ENCODE measurements at regions not wholly inside any gene's neighbourhood (a gene's known extent, or its start where the extent isn't known, plus 50 kb on each side); places are given as distances from the start of the nearest gene placed in this dataset.

DNA sequence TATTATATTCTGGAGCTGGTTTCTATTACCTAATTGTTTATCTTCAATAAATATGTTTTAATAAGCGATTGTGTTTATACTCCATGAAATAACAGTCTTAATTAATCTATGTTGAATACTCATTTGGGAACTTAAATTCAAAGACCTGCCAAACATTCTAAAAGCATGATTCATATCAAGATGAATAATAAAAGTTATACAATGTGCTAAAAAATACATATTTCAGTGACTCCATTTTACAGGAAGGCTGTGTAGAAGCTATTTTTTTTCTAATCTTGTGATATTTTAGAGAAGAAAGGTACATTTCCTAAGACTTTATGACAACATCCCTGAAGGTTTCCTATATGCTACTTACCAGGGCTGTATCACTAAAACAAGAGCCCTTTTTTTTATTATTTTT, 417.9 kb downstream of the NFIB start:
- Histone ChIP-seq H3K9me3 (ENCODE audit: control insufficient read depth in 2 of 2, insufficient read depth in 1 of 2, low read depth in 1 of 2, low read length in 1 of 2) (no peaks in the 10 kb centered on the region), H3K4me3 (ENCODE audit: low read depth in 1 of 3, low read length in 3 of 3) (no peak overlapping the region), H3K4me1 (ENCODE audit: control insufficient read depth in 3 of 3, insufficient read depth in 2 of 3, low read depth in 1 of 3, low read length in 2 of 3) (no peaks in the 10 kb centered on the region), H3K27me3 (ENCODE audit: control insufficient read depth in 3 of 3, insufficient read depth in 3 of 3, low read length in 3 of 3) (no peaks in the 10 kb centered on the region), H3K36me3 (ENCODE audit: control insufficient read depth in 3 of 3, insufficient read depth in 2 of 3, low read depth in 1 of 3, low read length in 3 of 3) (no peaks in the 10 kb centered on the region), H3K27ac (ENCODE audit: low read depth in 1 of 3, low read length in 2 of 3) (no peak overlapping the region)
- 65 to 88% (median 73%) methylated on average over 1 of the region's 1 CpG for WGBS, 3 donors
- DNase-seq (no peak), FAIRE-seq (no peak)

DNA sequence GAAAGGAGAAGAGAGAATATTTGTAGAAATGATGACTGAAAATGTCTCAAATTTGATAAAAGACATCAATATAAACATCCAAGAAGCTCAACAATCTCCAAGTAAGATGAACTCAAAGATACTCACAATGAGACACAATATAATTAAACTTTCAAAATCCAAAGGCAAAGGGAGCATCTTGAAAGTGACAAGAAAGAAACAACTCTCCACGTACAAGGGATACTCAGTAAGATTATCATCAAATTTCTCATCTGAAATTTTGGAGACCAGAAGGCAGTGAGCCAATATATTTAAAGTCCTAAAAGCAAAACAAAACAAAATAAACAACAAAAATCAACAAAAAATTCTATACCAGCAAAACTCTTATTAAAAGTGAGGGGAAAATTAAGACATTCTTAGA, 428.7 kb downstream of the NFIB start:
- 79 to 85% (median 84%) methylated on average over 1 of the region's 1 CpG for WGBS, 3 donors
- H3K36me3 ChIP-seq (ENCODE audit: control insufficient read depth in 3 of 3, insufficient read depth in 2 of 3, low read depth in 1 of 3, low read length in 3 of 3) = no peaks in the 10 kb centered on the region
- no peaks in the 10 kb centered on the region for H3K27me3 ChIP-seq (ENCODE audit: control insufficient read depth in 3 of 3, insufficient read depth in 3 of 3, low read length in 3 of 3)
- FAIRE-seq (no peak), DNase-seq (no peak)
- no peak overlapping the region for H3K27ac ChIP-seq (ENCODE audit: low read depth in 1 of 3, low read length in 2 of 3)
- H3K4me3 ChIP-seq (ENCODE audit: low read depth in 1 of 3, low read length in 3 of 3) = no peak overlapping the region
- H3K9me3 ChIP-seq (ENCODE audit: control insufficient read depth in 2 of 2, insufficient read depth in 1 of 2, low read depth in 1 of 2, low read length in 1 of 2) = peaks cover 0 to 2% of the 10 kb centered on the region in 2 donors
- H3K4me1 ChIP-seq (ENCODE audit: control insufficient read depth in 3 of 3, insufficient read depth in 2 of 3, low read depth in 1 of 3, low read length in 2 of 3) = no peaks in the 10 kb centered on the region

DNA sequence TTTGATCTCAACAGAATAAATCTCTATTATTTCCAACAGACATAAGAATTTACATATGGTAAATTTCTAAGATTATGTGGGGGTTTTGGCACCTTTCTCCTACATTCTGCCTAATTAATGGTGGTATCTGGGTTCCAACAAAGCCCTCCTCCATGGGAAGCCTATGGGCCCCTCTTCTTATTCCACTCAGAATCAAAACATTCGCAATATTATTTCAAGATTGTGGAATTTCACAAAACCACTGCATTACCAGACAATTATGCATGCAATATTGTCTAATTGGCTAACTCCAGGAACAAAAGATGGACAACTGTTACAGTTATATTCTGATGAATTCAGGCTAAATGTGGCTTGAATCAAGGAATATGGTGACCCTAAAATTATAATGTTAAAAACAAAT, 434.0 kb downstream of the NFIB start:
- WGBS, 3 donors = 89 to 93% (median 91%) methylated on average over 1 of the region's 1 CpG
- no peak for FAIRE-seq

DNA sequence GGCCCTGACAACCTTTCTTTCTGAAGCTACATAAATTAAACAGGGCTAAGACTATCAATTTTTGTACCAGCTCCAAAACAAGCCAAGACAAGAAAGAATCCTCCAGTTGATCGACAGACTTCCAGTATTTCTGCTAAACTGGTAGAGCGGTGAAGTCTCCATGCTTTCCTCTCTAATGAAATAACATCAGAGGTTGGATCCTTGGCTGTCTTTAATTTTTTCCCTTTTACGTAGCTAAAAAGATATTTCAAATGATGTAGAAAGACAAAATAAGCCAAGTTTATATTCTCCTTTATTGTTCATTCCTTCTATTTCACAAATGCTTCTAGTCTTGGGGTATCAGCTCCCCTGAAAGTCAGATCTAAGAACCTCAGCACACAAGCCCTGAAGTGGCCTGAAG, 434.9 kb downstream of the NFIB start:
- no peaks in the 10 kb centered on the region for H3K36me3 ChIP-seq (ENCODE audit: control insufficient read depth in 3 of 3, insufficient read depth in 2 of 3, low read depth in 1 of 3, low read length in 3 of 3)
- no peak for FAIRE-seq
- 87 to 94% (median 94%) methylated on average over 3 of the region's 3 CpGs for WGBS, 3 donors

More for the DNA sequence above, 434.0 kb downstream of the NFIB start:
- Histone ChIP-seq H3K27ac (ENCODE audit: low read depth in 1 of 3, low read length in 2 of 3) (no peak overlapping the region), H3K4me1 (ENCODE audit: control insufficient read depth in 3 of 3, insufficient read depth in 2 of 3, low read depth in 1 of 3, low read length in 2 of 3) (no peaks in the 10 kb centered on the region), H3K27me3 (ENCODE audit: control insufficient read depth in 3 of 3, insufficient read depth in 3 of 3, low read length in 3 of 3) (no peaks in the 10 kb centered on the region), H3K36me3 (ENCODE audit: control insufficient read depth in 3 of 3, insufficient read depth in 2 of 3, low read depth in 1 of 3, low read length in 3 of 3) (no peaks in the 10 kb centered on the region), H3K9me3 (ENCODE audit: control insufficient read depth in 2 of 2, insufficient read depth in 1 of 2, low read depth in 1 of 2, low read length in 1 of 2) (peaks cover 0 to 2% of the 10 kb centered on the region in 2 donors), H3K4me3 (ENCODE audit: low read depth in 1 of 3, low read length in 3 of 3) (no peak overlapping the region)
- no peak for DNase-seq

DNA sequence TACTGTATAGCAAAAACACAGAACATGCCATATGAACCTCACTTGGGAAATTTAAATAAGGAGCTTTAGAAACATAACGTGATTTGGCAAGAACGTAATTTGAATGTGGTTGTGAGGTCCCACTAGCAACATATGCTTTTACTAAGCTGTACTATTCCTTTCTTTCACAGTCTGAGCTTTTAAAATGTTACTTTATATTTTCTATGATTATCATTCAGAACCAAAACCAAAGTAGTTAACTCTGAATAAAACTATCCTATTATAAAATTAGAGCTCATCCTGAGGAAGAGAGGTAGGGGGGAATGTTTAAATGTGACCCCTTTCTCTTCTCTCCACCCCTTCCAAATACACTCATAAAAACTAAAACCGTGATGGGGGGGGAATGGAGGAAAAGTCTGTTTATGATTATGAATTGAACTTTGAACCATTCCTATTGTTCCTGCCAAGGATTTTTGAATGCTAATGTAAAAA, 435.7 kb downstream of the NFIB start:
- Histone ChIP-seq H3K4me3 (ENCODE audit: low read depth in 1 of 3, low read length in 3 of 3) (no peak overlapping the region), H3K27me3 (ENCODE audit: control insufficient read depth in 3 of 3, insufficient read depth in 3 of 3, low read length in 3 of 3) (no peaks in the 10 kb centered on the region), H3K27ac (ENCODE audit: low read depth in 1 of 3, low read length in 2 of 3) (no peak overlapping the region), H3K36me3 (ENCODE audit: control insufficient read depth in 3 of 3, insufficient read depth in 2 of 3, low read depth in 1 of 3, low read length in 3 of 3) (no peaks in the 10 kb centered on the region), H3K4me1 (ENCODE audit: control insufficient read depth in 3 of 3, insufficient read depth in 2 of 3, low read depth in 1 of 3, low read length in 2 of 3) (no peaks in the 10 kb centered on the region), H3K9me3 (ENCODE audit: control insufficient read depth in 2 of 2, insufficient read depth in 1 of 2, low read depth in 1 of 2, low read length in 1 of 2) (no peaks in the 10 kb centered on the region)
- DNase-seq = no peak
- 37 to 61% (median 49%) methylated on average over 3 of the region's 3 CpGs for WGBS, 3 donors
- no peak for FAIRE-seq

More for the DNA sequence above, 434.9 kb downstream of the NFIB start:
- no peaks in the 10 kb centered on the region for H3K9me3 ChIP-seq (ENCODE audit: control insufficient read depth in 2 of 2, insufficient read depth in 1 of 2, low read depth in 1 of 2, low read length in 1 of 2)
- H3K27ac ChIP-seq (ENCODE audit: low read depth in 1 of 3, low read length in 2 of 3) = no peak overlapping the region
- no peak for DNase-seq
- no peak overlapping the region for H3K4me3 ChIP-seq (ENCODE audit: low read depth in 1 of 3, low read length in 3 of 3)
- H3K27me3 ChIP-seq (ENCODE audit: control insufficient read depth in 3 of 3, insufficient read depth in 3 of 3, low read length in 3 of 3) = no peaks in the 10 kb centered on the region
- no peaks in the 10 kb centered on the region for H3K4me1 ChIP-seq (ENCODE audit: control insufficient read depth in 3 of 3, insufficient read depth in 2 of 3, low read depth in 1 of 3, low read length in 2 of 3)

DNA sequence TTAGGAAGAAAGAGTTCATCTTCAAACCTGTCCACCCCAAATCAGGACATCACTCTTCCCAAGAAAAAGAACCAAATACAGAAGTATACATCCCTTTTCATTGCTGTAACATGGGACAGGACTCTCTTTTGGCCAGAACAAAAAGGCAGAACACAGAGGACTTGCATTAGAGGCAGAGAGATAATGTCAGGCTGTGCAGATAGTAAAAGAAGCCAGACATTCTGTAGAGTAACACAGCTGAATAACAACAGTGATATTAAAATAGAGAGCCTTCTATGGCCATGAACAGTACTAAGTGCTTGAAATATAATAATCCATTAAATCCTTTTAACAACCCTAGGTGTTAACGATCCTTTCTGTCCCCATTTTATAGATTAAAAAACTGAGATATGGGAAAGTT, 437.2 kb downstream of the NFIB start:
- FAIRE-seq (no peak), DNase-seq (no peak)
- WGBS, 3 donors = 78 to 92% (median 83%) methylated on average over 1 of the region's 1 CpG
- Histone ChIP-seq H3K27me3 (ENCODE audit: control insufficient read depth in 3 of 3, insufficient read depth in 3 of 3, low read length in 3 of 3) (no peaks in the 10 kb centered on the region), H3K4me3 (ENCODE audit: low read depth in 1 of 3, low read length in 3 of 3) (no peak overlapping the region), H3K4me1 (ENCODE audit: control insufficient read depth in 3 of 3, insufficient read depth in 2 of 3, low read depth in 1 of 3, low read length in 2 of 3) (no peaks in the 10 kb centered on the region), H3K9me3 (ENCODE audit: control insufficient read depth in 2 of 2, insufficient read depth in 1 of 2, low read depth in 1 of 2, low read length in 1 of 2) (no peaks in the 10 kb centered on the region), H3K36me3 (ENCODE audit: control insufficient read depth in 3 of 3, insufficient read depth in 2 of 3, low read depth in 1 of 3, low read length in 3 of 3) (no peaks in the 10 kb centered on the region), H3K27ac (ENCODE audit: low read depth in 1 of 3, low read length in 2 of 3) (no peak overlapping the region)

DNA sequence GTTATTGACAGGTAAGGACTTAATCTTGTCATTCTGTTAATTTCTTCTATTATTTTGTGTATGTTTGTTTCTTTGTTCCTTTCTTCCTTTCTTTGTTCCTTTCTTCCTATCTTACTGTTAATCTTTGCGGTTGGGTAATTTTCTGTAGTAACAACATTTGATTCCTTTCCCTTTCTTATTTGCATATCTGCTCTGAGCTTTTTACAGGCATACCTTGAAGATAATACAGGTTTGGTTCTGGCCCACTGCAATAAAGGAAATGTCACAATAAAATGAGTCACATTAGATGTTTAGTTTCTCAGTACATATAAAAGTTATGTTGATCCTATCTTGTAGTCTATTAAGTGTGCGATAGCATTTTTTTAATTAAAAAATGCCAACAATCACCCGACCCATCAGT, 440.7 kb downstream of the NFIB start:
- Histone ChIP-seq H3K4me1 (ENCODE audit: control insufficient read depth in 3 of 3, insufficient read depth in 2 of 3, low read depth in 1 of 3, low read length in 2 of 3) (no peaks in the 10 kb centered on the region), H3K9me3 (ENCODE audit: control insufficient read depth in 2 of 2, insufficient read depth in 1 of 2, low read depth in 1 of 2, low read length in 1 of 2) (no peaks in the 10 kb centered on the region), H3K27ac (ENCODE audit: low read depth in 1 of 3, low read length in 2 of 3) (no peak overlapping the region), H3K36me3 (ENCODE audit: control insufficient read depth in 3 of 3, insufficient read depth in 2 of 3, low read depth in 1 of 3, low read length in 3 of 3) (no peaks in the 10 kb centered on the region), H3K27me3 (ENCODE audit: control insufficient read depth in 3 of 3, insufficient read depth in 3 of 3, low read length in 3 of 3) (no peaks in the 10 kb centered on the region), H3K4me3 (ENCODE audit: low read depth in 1 of 3, low read length in 3 of 3) (no peak overlapping the region)
- WGBS, 3 donors = 63 to 95% (median 88%) methylated on average over 3 of the region's 3 CpGs
- DNase-seq (peak in 1 of 2 donors; percentile 9), FAIRE-seq (no peak)

DNA sequence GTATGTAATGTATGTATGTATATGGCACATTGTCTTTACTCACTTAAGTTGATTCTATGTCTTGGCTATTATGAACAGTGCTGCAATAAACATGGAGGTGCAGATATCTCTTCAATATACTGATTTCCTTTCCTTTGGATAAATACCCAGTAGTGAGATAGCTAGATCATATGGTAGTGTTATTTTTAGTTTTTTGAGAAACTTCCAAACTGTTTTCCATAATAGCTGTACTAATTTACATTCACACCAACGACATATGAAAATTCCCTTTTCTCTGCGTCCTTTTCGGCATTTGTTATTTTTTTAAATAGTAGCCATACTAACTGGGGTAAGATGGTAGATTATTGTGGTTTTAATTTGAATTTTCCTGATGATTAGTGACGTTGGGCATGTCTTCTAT, 445.6 kb downstream of the NFIB start:
- no peak overlapping the region for H3K4me3 ChIP-seq (ENCODE audit: low read depth in 1 of 3, low read length in 3 of 3)
- no peak overlapping the region for H3K27ac ChIP-seq (ENCODE audit: low read depth in 1 of 3, low read length in 2 of 3)
- no peak for FAIRE-seq
- no peaks in the 10 kb centered on the region for H3K27me3 ChIP-seq (ENCODE audit: control insufficient read depth in 3 of 3, insufficient read depth in 3 of 3, low read length in 3 of 3)
- H3K4me1 ChIP-seq (ENCODE audit: control insufficient read depth in 3 of 3, insufficient read depth in 2 of 3, low read depth in 1 of 3, low read length in 2 of 3) = no peaks in the 10 kb centered on the region
- H3K9me3 ChIP-seq (ENCODE audit: control insufficient read depth in 2 of 2, insufficient read depth in 1 of 2, low read depth in 1 of 2, low read length in 1 of 2) = no peaks in the 10 kb centered on the region
- WGBS, 3 donors = 69 to 86% (median 77%) methylated on average over 4 of the region's 4 CpGs
- no peaks in the 10 kb centered on the region for H3K36me3 ChIP-seq (ENCODE audit: control insufficient read depth in 3 of 3, insufficient read depth in 2 of 3, low read depth in 1 of 3, low read length in 3 of 3)
- no peak for DNase-seq

DNA sequence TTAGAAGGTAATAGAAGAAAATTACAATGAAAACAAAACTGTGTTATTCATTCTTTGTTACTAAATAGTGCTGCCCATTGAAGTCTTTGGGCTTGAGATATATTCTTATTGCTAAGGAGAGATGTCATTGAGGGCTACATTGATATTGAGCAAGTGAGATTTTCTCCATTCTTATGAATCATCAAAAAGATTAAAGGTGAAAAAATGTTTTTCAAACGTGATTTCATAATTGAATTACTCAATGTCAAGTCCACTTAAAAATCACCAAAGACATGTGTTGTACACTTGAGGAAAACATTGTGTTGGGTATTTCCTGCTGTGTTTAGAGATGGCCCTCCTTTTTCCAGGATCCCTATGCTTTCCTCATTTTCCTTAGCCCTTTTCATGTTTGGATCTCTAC, 448.1 kb downstream of the NFIB start:
- no peaks in the 10 kb centered on the region for H3K27me3 ChIP-seq (ENCODE audit: control insufficient read depth in 3 of 3, insufficient read depth in 3 of 3, low read length in 3 of 3)
- H3K4me1 ChIP-seq (ENCODE audit: control insufficient read depth in 3 of 3, insufficient read depth in 2 of 3, low read depth in 1 of 3, low read length in 2 of 3) = no peaks in the 10 kb centered on the region
- DNase-seq (no peak), FAIRE-seq (no peak)
- H3K4me3 ChIP-seq (ENCODE audit: low read depth in 1 of 3, low read length in 3 of 3) = no peak overlapping the region
- 29 to 63% (median 52%) methylated on average over 1 of the region's 1 CpG for whole genome bisulfite sequencing, 3 donors
- no peak overlapping the region for H3K27ac ChIP-seq (ENCODE audit: low read depth in 1 of 3, low read length in 2 of 3)
- H3K36me3 ChIP-seq (ENCODE audit: control insufficient read depth in 3 of 3, insufficient read depth in 2 of 3, low read depth in 1 of 3, low read length in 3 of 3) = no peaks in the 10 kb centered on the region
- no peaks in the 10 kb centered on the region for H3K9me3 ChIP-seq (ENCODE audit: control insufficient read depth in 2 of 2, insufficient read depth in 1 of 2, low read depth in 1 of 2, low read length in 1 of 2)
